ENCODE measurements at regions not wholly inside any gene's neighbourhood (a gene's known extent, or its start where the extent isn't known, plus 50 kb on each side); places are given as distances from the start of the nearest gene placed in this dataset.

GRCh38 chr3:118504906-118505305 is 529.7 kb downstream of the IGSF11 start:
- TF ChIP-seq CTCF (IDR thresholded peaks at IDR 0.05): no peak
- no peak for TF ChIP-seq POLR2A (IDR thresholded peaks at IDR 0.05)
- no peak for TF ChIP-seq POLR2AphosphoS5 (IDR thresholded peaks at IDR 0.05)

All from prostate gland (tissue), 2 donors.